ENCODE measurements at regions not wholly inside any gene's neighbourhood (a gene's known extent, or its start where the extent isn't known, plus 50 kb on each side); places are given as distances from the start of the nearest gene placed in this dataset.

GRCh38 chr15:31456354-31457060, 129.9 kb downstream of the KLF13 start:
- no peak for DNase-seq

GRCh38 chr15:31457161-31457560, 130.5 kb downstream of the KLF13 start:
- DNase-seq, result no peak

GRCh38 chr15:31457631-31458526, 131.2 kb downstream of the KLF13 start:
- DNase-seq, result no peak

GRCh38 chr15:31458596-31459399, 132.2 kb downstream of the KLF13 start:
- no peak for DNase-seq

GRCh38 chr15:31459400-31459748, 132.7 kb downstream of the KLF13 start:
- DNase-seq, result no peak

- no peak for DNase-seq
These were observed 134.7 kb downstream of the KLF13 start for GRCh38 chr15:31461375-31461774.

GRCh38 chr15:31461911-31462480, 135.4 kb downstream of the KLF13 start:
- no peak for DNase-seq

GRCh38 chr15:31463521-31464102, 137.0 kb downstream of the KLF13 start:
- DNase-seq, result no peak

- no peak for DNase-seq
These were observed 137.8 kb downstream of the KLF13 start for GRCh38 chr15:31464216-31465082.

GRCh38 chr15:31465083-31465955, 138.7 kb downstream of the KLF13 start:
- no peak for DNase-seq

GRCh38 chr15:31467361-31467760, 140.7 kb downstream of the KLF13 start:
- DNase-seq, result no peak

- no peak for DNase-seq
These were observed 142.5 kb downstream of the KLF13 start for GRCh38 chr15:31468911-31469785.

GRCh38 chr15:31469786-31470525, 143.3 kb downstream of the KLF13 start:
- DNase-seq, result no peak

GRCh38 chr15:31470756-31471155, 144.1 kb downstream of the KLF13 start:
- no peak for DNase-seq

GRCh38 chr15:31471731-31472430, 145.2 kb downstream of the KLF13 start:
- no peak for DNase-seq

- DNase-seq, result no peak
These were observed 146.2 kb downstream of the KLF13 start for GRCh38 chr15:31472636-31473384.

Data from right kidney (tissue), 1 donor.